Ovary (tissue), 7 donors: ENCODE measurements at regions not wholly inside any gene's neighbourhood (a gene's known extent, or its start where the extent isn't known, plus 50 kb on each side); places are given as distances from the start of the nearest gene placed in this dataset.

ENCODE experiments used
- DNase-seq, 5 donors: peaks; one replicate each; pipeline ENCODE4 v3.0.0-alpha.2; 2019 to 2020
- H3K27ac ChIP-seq, 2 donors: fragments of 200-600 bp; one replicate each; pipeline versions ENCODE4 v1.5.1 to v1.8.0; 2019 to 2022
- H3K27me3 ChIP-seq: fragments of 200-600 bp; one replicate; pipeline ENCODE4 v1.8.0; 2022
- H3K36me3 ChIP-seq: fragments of 200-600 bp; sonication (generic); one replicate; pipeline ENCODE4 v1.5.1; 2019
- H3K4me1 ChIP-seq: one replicate; pipeline ENCODE4 v1.8.1; 2013; ENCODE audit warnings: mild to moderate bottlenecking, moderate library complexity; ENCODE audit not compliant: insufficient read depth
- H3K4me3 ChIP-seq: fragments of 200-600 bp; sonication (generic); one replicate; pipeline ENCODE4 v1.5.1; 2017
- H3K9me3 ChIP-seq, 2 donors: fragments of 200-600 bp in 1 of 2; sonication (generic) in 1 of 2; one replicate each; pipeline versions ENCODE4 v1.5.1 to v1.8.1; 2013 to 2019; ENCODE audit warnings: mild to moderate bottlenecking in 1 of 2, moderate library complexity in 1 of 2
- EP300 ChIP-seq: sonication (generic); formaldehyde crosslinking; IDR thresholded peaks from one replicate; pipeline ENCODE4 v1.6.1; 2017; ENCODE audit warnings: antibody characterized with exemption
- POLR2A ChIP-seq: fragments of 450-650 bp; IDR thresholded peaks from one replicate; pipeline ENCODE4 v1.6.1; 2017; ENCODE audit warnings: antibody characterized with exemption, mild to moderate bottlenecking, moderate library complexity
- WGBS, 3 donors: extraction: QIAGEN DNeasy Blood & Tissue Kit in 1 of 3; methylation state at CpG; one replicate each; pipeline versions ENCODE4 v1.1.5 to v1.1.7; 2013 to 2017; 5-methylcytosine and 5-hydroxymethylcytosine counted together
- intact Hi-C, 4 donors: fragments of 100-400 bp; cut with DNase I; formaldehyde crosslinking; loops; one replicate each; pipeline versions ENCODE4 v1.11.0 to v1.15.1; 2022 to 2023
- TF ChIP-seq, protein P1 (sequence below), 3 donors: fragments of 450-650 bp in 2 of 3; fragments of 200-600 bp in 1 of 3; IDR thresholded peaks; one replicate each; pipeline versions ENCODE4 v1.5.1 to v1.8.0; 2016 to 2022; ENCODE audit warnings: antibody characterized with exemption in 3 of 3, mild to moderate bottlenecking in 1 of 3
- donor health status: DM: no; HTN: no; CAD: no; lungs with moderate emphysema.
- donor health status: DM: no; HTN: no; CAD: no.
- donor health status: Bipolar disorder and iron deficiency.
- donor health status: DM: no; HTN: no; CAD: no.
- donor health status: DM: yes; HTN: yes; CAD: no.

DNA sequence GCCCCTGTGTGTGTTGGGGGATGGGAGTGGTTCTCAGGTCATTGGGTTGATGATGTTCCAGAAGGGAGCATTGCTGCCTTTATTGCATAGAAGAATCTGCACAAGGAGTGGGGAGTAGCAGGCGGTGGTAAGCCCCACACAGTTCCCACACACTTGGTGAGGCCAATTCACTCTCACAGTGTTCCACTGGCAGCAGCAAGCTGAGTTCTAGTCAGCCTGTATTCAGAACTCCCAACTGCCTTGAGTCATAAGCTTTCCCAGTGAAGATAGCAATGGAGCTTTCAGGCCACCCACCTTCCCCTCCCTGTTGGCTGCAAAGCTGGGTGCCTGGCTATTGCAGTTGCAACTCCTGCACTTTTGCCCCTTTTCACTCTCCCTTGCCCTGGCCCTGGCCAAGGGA, 181.1 kb upstream of the RBMS3 start:
- 93 to 100% (median 94%) methylated on average over 1 of the region's 1 CpG for WGBS, 3 donors
- Histone ChIP-seq H3K36me3 (no peaks in the 10 kb centered on the region), H3K27me3 (no peaks in the 10 kb centered on the region), H3K9me3 (no peaks in the 10 kb centered on the region), H3K4me3 (no peak overlapping the region), H3K4me1 (no peaks in the 10 kb centered on the region), H3K27ac (no peak overlapping the region)
- no peak for DNase-seq
- intact Hi-C loops, result no loop called here
- TF ChIP-seq EP300 (no peak), POLR2A (no peak)
- TF ChIP-seq, protein P1, sequence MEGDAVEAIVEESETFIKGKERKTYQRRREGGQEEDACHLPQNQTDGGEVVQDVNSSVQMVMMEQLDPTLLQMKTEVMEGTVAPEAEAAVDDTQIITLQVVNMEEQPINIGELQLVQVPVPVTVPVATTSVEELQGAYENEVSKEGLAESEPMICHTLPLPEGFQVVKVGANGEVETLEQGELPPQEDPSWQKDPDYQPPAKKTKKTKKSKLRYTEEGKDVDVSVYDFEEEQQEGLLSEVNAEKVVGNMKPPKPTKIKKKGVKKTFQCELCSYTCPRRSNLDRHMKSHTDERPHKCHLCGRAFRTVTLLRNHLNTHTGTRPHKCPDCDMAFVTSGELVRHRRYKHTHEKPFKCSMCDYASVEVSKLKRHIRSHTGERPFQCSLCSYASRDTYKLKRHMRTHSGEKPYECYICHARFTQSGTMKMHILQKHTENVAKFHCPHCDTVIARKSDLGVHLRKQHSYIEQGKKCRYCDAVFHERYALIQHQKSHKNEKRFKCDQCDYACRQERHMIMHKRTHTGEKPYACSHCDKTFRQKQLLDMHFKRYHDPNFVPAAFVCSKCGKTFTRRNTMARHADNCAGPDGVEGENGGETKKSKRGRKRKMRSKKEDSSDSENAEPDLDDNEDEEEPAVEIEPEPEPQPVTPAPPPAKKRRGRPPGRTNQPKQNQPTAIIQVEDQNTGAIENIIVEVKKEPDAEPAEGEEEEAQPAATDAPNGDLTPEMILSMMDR (IDR thresholded peaks at IDR 0.05), result no peak

DNA sequence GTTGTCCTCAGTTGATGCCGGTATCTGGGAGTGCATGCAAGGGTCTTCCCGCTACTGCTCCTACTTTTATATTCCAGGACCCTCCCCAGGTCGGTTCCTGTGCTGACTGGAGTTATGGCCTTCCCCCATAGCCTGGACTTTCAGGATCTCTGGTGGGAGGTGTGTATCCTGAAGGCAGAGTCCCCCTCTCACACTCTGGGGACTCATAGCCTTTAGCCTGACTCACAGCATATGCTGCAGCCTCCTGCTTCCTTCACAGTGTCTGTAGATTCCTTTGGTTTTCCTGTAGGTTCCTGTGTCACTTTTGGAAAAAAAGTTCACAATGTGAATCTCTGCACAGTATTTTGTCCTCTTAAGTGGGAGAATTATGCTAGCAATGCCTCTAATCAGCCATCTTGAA, 180.6 kb upstream of the RBMS3 start:
- Histone ChIP-seq H3K27me3 (no peaks in the 10 kb centered on the region), H3K36me3 (no peaks in the 10 kb centered on the region), H3K9me3 (no peaks in the 10 kb centered on the region), H3K27ac (no peak overlapping the region), H3K4me1 (no peaks in the 10 kb centered on the region), H3K4me3 (no peak overlapping the region)
- no peak for DNase-seq
- no peak for TF ChIP-seq POLR2A
- no peak for TF ChIP-seq EP300
- TF ChIP-seq, protein P1 (IDR thresholded peaks at IDR 0.05), result no peak
- intact Hi-C loops, result no loop called here
- 90 to 96% (median 96%) methylated on average over 3 of the region's 3 CpGs for WGBS, 3 donors

GRCh38 chr3:29128001-29128400, 152.9 kb upstream of the RBMS3 start:
- intact Hi-C loops, result no loop called here
- TF ChIP-seq, protein P1 (IDR thresholded peaks at IDR 0.05), result no peak
- TF ChIP-seq EP300, result no peak
- TF ChIP-seq POLR2A, result no peak
- Histone ChIP-seq H3K27me3 (no peaks in the 10 kb centered on the region), H3K36me3 (no peaks in the 10 kb centered on the region), H3K9me3 (no peaks in the 10 kb centered on the region), H3K27ac (no peak overlapping the region), H3K4me1 (no peaks in the 10 kb centered on the region), H3K4me3 (no peak overlapping the region)
- 35 to 42% (median 41%) methylated on average over 2 of the region's 2 CpGs for WGBS, 3 donors
- DNase-seq, result no peak

- intact Hi-C loops, result no loop called here
Measured at GRCh38 chr3:29137601-29138000, 143.3 kb upstream of the RBMS3 start.

More at GRCh38 chr3:29137601-29138000, 143.3 kb upstream of the RBMS3 start:
- no peaks in the 10 kb centered on the region for H3K36me3 ChIP-seq
- TF ChIP-seq POLR2A (no peak), EP300 (no peak)
- TF ChIP-seq, protein P1 (IDR thresholded peaks at IDR 0.05), result no peak
- H3K4me1 ChIP-seq, result peaks cover 6% of the 10 kb centered on the region
- no peak overlapping the region for H3K4me3 ChIP-seq
- H3K27me3 ChIP-seq, result no peaks in the 10 kb centered on the region
- no peaks in the 10 kb centered on the region for H3K9me3 ChIP-seq
- 83 to 96% (median 93%) methylated on average over 1 of the region's 1 CpG for WGBS, 3 donors
- H3K27ac ChIP-seq, result no peak overlapping the region
- DNase-seq, result no peak
